Kidney epithelial cell (primary cell): ENCODE measurements at regions not wholly inside any gene's neighbourhood (a gene's known extent, or its start where the extent isn't known, plus 50 kb on each side); places are given as distances from the start of the nearest gene placed in this dataset.

Experiments
- DNase-seq: peaks from one replicate; pipeline ENCODE4 v3.0.0-alpha.2; 2010; ENCODE audit warnings: low read depth
- H3K27me3 ChIP-seq: 2 replicates; pipeline ENCODE4 v1.6.0; 2011; ENCODE audit warnings: low read length; ENCODE audit not compliant: control insufficient read depth, insufficient read depth
- H3K36me3 ChIP-seq: 2 replicates; pipeline ENCODE4 v1.5.1; 2011; ENCODE audit warnings: low read length; ENCODE audit not compliant: control insufficient read depth, insufficient read depth
- H3K4me3 ChIP-seq: 2 replicates; pipeline ENCODE4 v1.5.1; 2011; ENCODE audit warnings: low read depth, mild to moderate bottlenecking, control low read depth, low read length
- TF ChIP-seq, protein P1 (sequence below): IDR thresholded peaks from 2 replicates; pipeline ENCODE4 v1.5.1; 2011; ENCODE audit warnings: mild to moderate bottlenecking, moderate library complexity, low read length, control low read depth, inconsistent platforms; ENCODE audit not compliant: insufficient read depth, poor library complexity, severe bottlenecking

DNA sequence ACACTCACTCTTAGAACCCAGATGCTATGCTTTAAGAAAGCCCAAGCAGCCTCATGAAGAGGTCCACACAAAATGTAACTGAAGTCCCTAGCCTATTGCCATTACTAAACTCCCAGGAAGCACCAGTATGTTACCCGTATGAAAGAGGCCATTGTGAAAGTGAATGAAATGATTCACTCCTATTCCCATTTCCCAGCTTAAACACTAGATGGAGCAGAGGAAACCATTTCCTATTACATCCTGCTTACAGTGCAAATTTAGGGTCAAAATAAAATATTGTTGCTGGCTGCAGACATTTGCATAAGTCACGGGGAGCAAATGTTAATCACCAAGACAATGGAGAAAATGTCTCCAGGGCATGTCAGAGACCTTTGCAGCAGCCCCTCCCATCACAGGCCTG is 989.7 kb upstream of the CRIM1 start:
- H3K27me3 ChIP-seq = no peaks in the 10 kb centered on the region
- DNase-seq = no peak
- H3K36me3 ChIP-seq = no peaks in the 10 kb centered on the region
- TF ChIP-seq, protein P1, sequence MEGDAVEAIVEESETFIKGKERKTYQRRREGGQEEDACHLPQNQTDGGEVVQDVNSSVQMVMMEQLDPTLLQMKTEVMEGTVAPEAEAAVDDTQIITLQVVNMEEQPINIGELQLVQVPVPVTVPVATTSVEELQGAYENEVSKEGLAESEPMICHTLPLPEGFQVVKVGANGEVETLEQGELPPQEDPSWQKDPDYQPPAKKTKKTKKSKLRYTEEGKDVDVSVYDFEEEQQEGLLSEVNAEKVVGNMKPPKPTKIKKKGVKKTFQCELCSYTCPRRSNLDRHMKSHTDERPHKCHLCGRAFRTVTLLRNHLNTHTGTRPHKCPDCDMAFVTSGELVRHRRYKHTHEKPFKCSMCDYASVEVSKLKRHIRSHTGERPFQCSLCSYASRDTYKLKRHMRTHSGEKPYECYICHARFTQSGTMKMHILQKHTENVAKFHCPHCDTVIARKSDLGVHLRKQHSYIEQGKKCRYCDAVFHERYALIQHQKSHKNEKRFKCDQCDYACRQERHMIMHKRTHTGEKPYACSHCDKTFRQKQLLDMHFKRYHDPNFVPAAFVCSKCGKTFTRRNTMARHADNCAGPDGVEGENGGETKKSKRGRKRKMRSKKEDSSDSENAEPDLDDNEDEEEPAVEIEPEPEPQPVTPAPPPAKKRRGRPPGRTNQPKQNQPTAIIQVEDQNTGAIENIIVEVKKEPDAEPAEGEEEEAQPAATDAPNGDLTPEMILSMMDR = no peak
- H3K4me3 ChIP-seq = no peak overlapping the region

DNA sequence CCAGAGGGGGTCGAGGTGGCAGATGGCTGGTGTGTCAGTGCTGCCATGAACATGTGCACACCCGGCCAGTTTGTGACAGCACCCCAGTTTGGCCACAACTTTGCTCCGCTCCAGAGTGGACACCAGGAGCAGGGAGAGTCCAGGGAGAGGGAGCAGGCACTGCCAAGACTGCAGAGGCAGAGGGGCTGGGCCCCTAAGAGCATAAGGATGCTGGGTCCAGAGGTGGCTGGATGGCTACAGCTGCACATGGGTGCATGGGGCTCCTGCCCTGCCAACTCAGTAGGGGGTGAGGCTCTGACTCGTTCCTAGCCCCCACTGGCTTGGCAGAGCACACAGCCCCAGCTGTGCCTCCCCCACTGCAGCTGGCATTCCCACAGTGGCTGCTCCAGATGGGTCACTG is 999.2 kb upstream of the CRIM1 start:
- TF ChIP-seq, protein P1 = no peak
- Histone ChIP-seq H3K36me3 (no peaks in the 10 kb centered on the region), H3K4me3 (no peak overlapping the region), H3K27me3 (no peaks in the 10 kb centered on the region)
- DNase-seq = no peak

DNA sequence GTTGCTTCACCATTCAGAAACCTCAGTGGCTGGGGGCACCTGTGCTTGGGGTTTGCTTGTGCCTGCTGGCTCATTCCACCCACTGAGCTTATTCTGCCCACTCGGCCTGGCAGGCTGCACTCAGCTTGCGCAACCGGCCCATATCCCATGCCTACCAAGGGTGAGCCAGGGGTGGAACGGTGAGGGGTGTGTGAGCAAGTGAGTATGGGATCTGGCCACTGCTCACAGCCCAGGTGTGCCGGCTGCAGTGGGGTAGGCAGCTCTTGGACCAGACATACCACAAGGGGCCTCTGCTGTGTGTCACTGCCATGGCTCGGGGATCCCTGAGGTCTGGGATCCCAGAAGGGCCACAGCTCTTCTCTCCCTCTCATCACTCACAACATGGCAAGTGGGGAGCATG is 1000.5 kb upstream of the CRIM1 start:
- DNase-seq = no peak

DNA sequence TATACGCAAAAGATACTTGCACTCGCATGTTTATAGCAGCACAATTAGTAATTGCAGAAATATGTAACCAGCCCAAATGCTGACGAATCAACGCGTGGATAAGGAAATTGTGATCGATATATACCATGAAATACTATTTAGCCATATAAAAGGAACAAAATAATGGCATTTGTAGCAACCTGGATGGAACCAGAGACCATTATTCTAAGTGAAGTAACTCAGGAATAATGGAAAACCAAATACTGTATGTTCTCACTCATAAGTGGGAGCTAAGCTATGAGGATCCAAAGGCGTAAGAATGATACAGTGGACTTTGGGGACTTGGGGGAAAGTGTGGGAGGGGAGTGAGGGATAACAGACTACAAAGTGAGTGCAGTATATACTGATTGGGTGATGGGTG is 1008.0 kb upstream of the CRIM1 start:
- TF ChIP-seq, protein P1 = no peak
- no peak for DNase-seq

More for the DNA sequence above, 1000.5 kb upstream of the CRIM1 start:
- no peak overlapping the region for H3K4me3 ChIP-seq
- no peaks in the 10 kb centered on the region for H3K27me3 ChIP-seq
- no peaks in the 10 kb centered on the region for H3K36me3 ChIP-seq
- TF ChIP-seq, protein P1 = no peak

DNA sequence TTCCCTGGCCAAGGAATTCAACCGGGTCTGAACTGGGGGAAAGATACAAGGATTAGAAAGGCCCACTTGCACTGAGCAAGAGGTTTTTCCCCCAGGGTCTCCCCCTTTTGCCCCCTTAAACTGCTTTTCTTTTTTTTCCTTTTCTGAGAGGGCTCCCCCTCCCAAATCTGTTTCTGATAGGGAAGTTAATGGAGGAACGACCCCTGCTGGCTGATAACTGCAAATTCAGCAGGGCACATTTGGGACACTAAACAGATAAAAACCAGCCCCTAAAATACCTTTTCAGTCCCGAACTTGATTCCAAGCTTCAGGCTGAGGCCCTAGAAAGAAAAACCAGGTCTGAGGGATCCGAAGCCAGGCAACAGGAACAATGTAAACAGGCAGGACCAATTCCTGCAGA is 1012.4 kb upstream of the CRIM1 start:
- Histone ChIP-seq H3K4me3 (no peak overlapping the region), H3K36me3 (no peaks in the 10 kb centered on the region), H3K27me3 (no peaks in the 10 kb centered on the region)
- no peak for DNase-seq
- TF ChIP-seq, protein P1 = no peak

More for the DNA sequence above, 1008.0 kb upstream of the CRIM1 start:
- Histone ChIP-seq H3K27me3 (no peaks in the 10 kb centered on the region), H3K4me3 (no peak overlapping the region), H3K36me3 (no peaks in the 10 kb centered on the region)

DNA sequence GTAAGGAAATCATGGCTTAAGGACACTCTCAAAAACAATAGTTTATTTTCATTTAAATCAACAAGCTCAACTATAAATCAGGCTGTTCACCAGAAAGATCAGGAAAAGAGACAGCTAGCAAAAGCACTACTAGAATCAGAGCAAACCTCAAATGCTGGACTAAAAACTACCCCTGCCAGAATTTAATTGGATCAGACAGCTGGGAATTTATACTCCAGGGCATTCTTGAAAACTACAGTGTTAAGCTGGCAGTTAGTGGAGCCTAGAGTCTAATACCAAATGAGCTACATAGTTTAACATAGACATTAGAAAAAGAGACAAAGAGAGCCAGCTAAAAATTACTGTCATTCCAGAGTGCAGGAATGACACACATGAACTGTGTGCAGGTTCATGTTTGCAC is 1016.4 kb upstream of the CRIM1 start:
- no peak overlapping the region for H3K4me3 ChIP-seq
- DNase-seq = no peak
- TF ChIP-seq, protein P1 = no peak
- no peaks in the 10 kb centered on the region for H3K36me3 ChIP-seq
- no peaks in the 10 kb centered on the region for H3K27me3 ChIP-seq
